ENCODE measurements at regions not wholly inside any gene's neighbourhood (a gene's known extent, or its start where the extent isn't known, plus 50 kb on each side); places are given as distances from the start of the nearest gene placed in this dataset.

GRCh38 chr10:105986912-105987635 lies 1177.4 kb downstream of the SORCS1 start:
- no peak overlapping the region for H3K27ac ChIP-seq (ENCODE audit: low read depth, low read length)
- no peak overlapping the region for H3K4me3 ChIP-seq (ENCODE audit: insufficient read depth, low read length, poor library complexity, severe bottlenecking)
- no peak overlapping the region for H2AFZ ChIP-seq (ENCODE audit: low read depth, low read length, severe bottlenecking)
- H3K9me2 ChIP-seq (replicated peaks; ENCODE audit: insufficient read depth, low read length), result no peaks in the 10 kb centered on the region
- H3K9me3 ChIP-seq (ENCODE audit: insufficient read depth, low read length), result no peaks in the 10 kb centered on the region
- no peaks in the 10 kb centered on the region for H3K27me3 ChIP-seq (ENCODE audit: low read length)
- no peaks in the 10 kb centered on the region for H3K36me3 ChIP-seq (ENCODE audit: low read length)
- H3F3A ChIP-seq (ENCODE audit: insufficient read depth), result no peaks in the 10 kb centered on the region
- no peaks in the 10 kb centered on the region for H3K79me2 ChIP-seq (ENCODE audit: insufficient read depth, low read length)
- no peak overlapping the region for H3K9ac ChIP-seq (ENCODE audit: low read length)
- TF ChIP-seq EZH2phosphoT487 (conservative IDR thresholded peaks at IDR 0.05; ENCODE audit: low read length) (no peak), CTCF (IDR thresholded peaks at IDR 0.05; ENCODE audit: insufficient read depth, low read length, poor library complexity, severe bottlenecking) (no peak)
- no peak overlapping the region for H3K4me2 ChIP-seq (ENCODE audit: low read depth, low read length, poor library complexity, severe bottlenecking)
- no peaks in the 10 kb centered on the region for H4K20me1 ChIP-seq (ENCODE audit: low read depth, low read length)

- no peaks in the 10 kb centered on the region for H3K9me3 ChIP-seq (ENCODE audit: insufficient read depth, low read length)
- no peaks in the 10 kb centered on the region for H3F3A ChIP-seq (ENCODE audit: insufficient read depth)
- no peak overlapping the region for H3K4me3 ChIP-seq (ENCODE audit: insufficient read depth, low read length, poor library complexity, severe bottlenecking)
- H3K27ac ChIP-seq (ENCODE audit: low read depth, low read length), result no peak overlapping the region
- no peak overlapping the region for H3K9ac ChIP-seq (ENCODE audit: low read length)
- TF ChIP-seq CTCF (IDR thresholded peaks at IDR 0.05; ENCODE audit: insufficient read depth, low read length, poor library complexity, severe bottlenecking) (no peak), EZH2phosphoT487 (conservative IDR thresholded peaks at IDR 0.05; ENCODE audit: low read length) (no peak)
- no peaks in the 10 kb centered on the region for H3K27me3 ChIP-seq (ENCODE audit: low read length)
- no peaks in the 10 kb centered on the region for H3K36me3 ChIP-seq (ENCODE audit: low read length)
- H3K9me2 ChIP-seq (replicated peaks; ENCODE audit: insufficient read depth, low read length), result no peaks in the 10 kb centered on the region
- no peak overlapping the region for H3K4me2 ChIP-seq (ENCODE audit: low read depth, low read length, poor library complexity, severe bottlenecking)
- H3K79me2 ChIP-seq (ENCODE audit: insufficient read depth, low read length), result no peaks in the 10 kb centered on the region
- H4K20me1 ChIP-seq (ENCODE audit: low read depth, low read length), result no peaks in the 10 kb centered on the region
- H2AFZ ChIP-seq (ENCODE audit: low read depth, low read length, severe bottlenecking), result no peak overlapping the region
These were observed 1178.0 kb downstream of the SORCS1 start for GRCh38 chr10:105986486-105986885.

GRCh38 chr10:105982735-105983134 lies 1181.8 kb downstream of the SORCS1 start:
- TF ChIP-seq EZH2phosphoT487 (conservative IDR thresholded peaks at IDR 0.05; ENCODE audit: low read length), result no peak
- H3K9me2 ChIP-seq (replicated peaks; ENCODE audit: insufficient read depth, low read length), result no peaks in the 10 kb centered on the region
- H3K9ac ChIP-seq (ENCODE audit: low read length), result no peak overlapping the region
- H3K4me3 ChIP-seq (ENCODE audit: insufficient read depth, low read length, poor library complexity, severe bottlenecking), result no peak overlapping the region
- H3F3A ChIP-seq (ENCODE audit: insufficient read depth), result no peaks in the 10 kb centered on the region
- H3K79me2 ChIP-seq (ENCODE audit: insufficient read depth, low read length), result no peaks in the 10 kb centered on the region
- H3K27ac ChIP-seq (ENCODE audit: low read depth, low read length), result no peak overlapping the region
- H3K27me3 ChIP-seq (ENCODE audit: low read length), result no peaks in the 10 kb centered on the region
- H2AFZ ChIP-seq (ENCODE audit: low read depth, low read length, severe bottlenecking), result no peak overlapping the region
- no peaks in the 10 kb centered on the region for H3K36me3 ChIP-seq (ENCODE audit: low read length)
- H3K4me2 ChIP-seq (ENCODE audit: low read depth, low read length, poor library complexity, severe bottlenecking), result no peak overlapping the region
- H4K20me1 ChIP-seq (ENCODE audit: low read depth, low read length), result no peaks in the 10 kb centered on the region
- H3K9me3 ChIP-seq (ENCODE audit: insufficient read depth, low read length), result no peaks in the 10 kb centered on the region

GRCh38 chr10:105981679-105982078 lies 1182.8 kb downstream of the SORCS1 start:
- no peaks in the 10 kb centered on the region for H3K27me3 ChIP-seq (ENCODE audit: low read length)

More at GRCh38 chr10:105981679-105982078, 1182.8 kb downstream of the SORCS1 start:
- H3K9ac ChIP-seq (ENCODE audit: low read length), result no peak overlapping the region
- no peak overlapping the region for H2AFZ ChIP-seq (ENCODE audit: low read depth, low read length, severe bottlenecking)
- no peak overlapping the region for H3K27ac ChIP-seq (ENCODE audit: low read depth, low read length)
- no peaks in the 10 kb centered on the region for H3K9me2 ChIP-seq (replicated peaks; ENCODE audit: insufficient read depth, low read length)
- no peaks in the 10 kb centered on the region for H3K79me2 ChIP-seq (ENCODE audit: insufficient read depth, low read length)
- H3K4me2 ChIP-seq (ENCODE audit: low read depth, low read length, poor library complexity, severe bottlenecking), result no peak overlapping the region
- no peaks in the 10 kb centered on the region for H3K36me3 ChIP-seq (ENCODE audit: low read length)
- no peaks in the 10 kb centered on the region for H3K9me3 ChIP-seq (ENCODE audit: insufficient read depth, low read length)
- H4K20me1 ChIP-seq (ENCODE audit: low read depth, low read length), result no peaks in the 10 kb centered on the region
- H3K4me3 ChIP-seq (ENCODE audit: insufficient read depth, low read length, poor library complexity, severe bottlenecking), result no peak overlapping the region
- TF ChIP-seq EZH2phosphoT487 (conservative IDR thresholded peaks at IDR 0.05; ENCODE audit: low read length), result no peak
- no peak for TF ChIP-seq CTCF (IDR thresholded peaks at IDR 0.05; ENCODE audit: insufficient read depth, low read length, poor library complexity, severe bottlenecking)
- H3F3A ChIP-seq (ENCODE audit: insufficient read depth), result no peaks in the 10 kb centered on the region
